ENCODE measurements at regions not wholly inside any gene's neighbourhood (a gene's known extent, or its start where the extent isn't known, plus 50 kb on each side); places are given as distances from the start of the nearest gene placed in this dataset.

DNA sequence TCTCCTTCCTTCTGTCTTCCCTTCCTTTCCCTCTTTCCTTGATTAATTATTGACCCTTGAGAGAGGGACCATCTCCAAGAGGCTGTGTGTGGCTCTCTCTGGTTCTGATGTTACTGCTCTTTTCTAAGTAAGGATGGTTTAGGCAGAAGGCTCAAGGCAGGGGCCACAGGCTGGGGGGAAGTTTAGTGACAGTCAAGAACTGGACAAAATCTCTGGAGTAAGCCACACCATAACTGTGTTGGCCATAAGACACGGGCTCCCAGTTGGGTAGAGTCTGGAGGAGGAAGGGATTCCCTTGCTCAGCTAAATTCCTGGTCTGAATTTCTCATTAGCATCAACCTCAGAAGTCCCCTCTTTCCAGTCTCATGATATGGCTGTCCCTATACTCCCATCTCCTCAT, 74.7 kb downstream of the BUD13 start:
- Histone ChIP-seq H3K4me3 (replicated peaks in 1 of 4; ENCODE audit: control extremely low read depth in 1 of 4, insufficient read depth in 1 of 4, low read depth in 3 of 4, low read length in 4 of 4) (no peak overlapping the region), H3K27ac (ENCODE audit: insufficient read depth, low read length) (no peak overlapping the region), H3K9ac (ENCODE audit: insufficient read depth, low read length) (no peak overlapping the region), H3K4me1 (ENCODE audit: control insufficient read depth, extremely low read depth, insufficient read depth, low read length) (no peaks in the 10 kb centered on the region), H2AFZ (ENCODE audit: low read length) (no peak overlapping the region), H3K79me2 (ENCODE audit: control insufficient read depth, insufficient read depth, low read length) (no peaks in the 10 kb centered on the region), H3K27me3 (ENCODE audit: control insufficient read depth, insufficient read depth, low read length) (peaks cover 4% of the 10 kb centered on the region), H3K9me3 (ENCODE audit: control insufficient read depth, insufficient read depth, low read depth, low read length) (no peaks in the 10 kb centered on the region), H4K20me1 (ENCODE audit: control insufficient read depth, extremely low read depth, insufficient read depth, low read length) (no peaks in the 10 kb centered on the region), H3K4me2 (ENCODE audit: extremely low read depth, insufficient read depth, low read length) (no peak overlapping the region), H3K36me3 (ENCODE audit: control insufficient read depth, insufficient read depth, low read length) (no peaks in the 10 kb centered on the region)
- TF ChIP-seq EZH2 (IDR thresholded peaks at IDR 0.05; ENCODE audit: low read length, missing control alignments) (no peak), CTCF (conservative IDR thresholded peaks at IDR 0.05 in 1 of 2, IDR thresholded peaks at IDR 0.05 in 1 of 2; ENCODE audit: low read depth in 1 of 2, low read length in 2 of 2) (no peak)
- DNase-seq (ENCODE audit: low read depth in 2 of 2): no peak

DNA sequence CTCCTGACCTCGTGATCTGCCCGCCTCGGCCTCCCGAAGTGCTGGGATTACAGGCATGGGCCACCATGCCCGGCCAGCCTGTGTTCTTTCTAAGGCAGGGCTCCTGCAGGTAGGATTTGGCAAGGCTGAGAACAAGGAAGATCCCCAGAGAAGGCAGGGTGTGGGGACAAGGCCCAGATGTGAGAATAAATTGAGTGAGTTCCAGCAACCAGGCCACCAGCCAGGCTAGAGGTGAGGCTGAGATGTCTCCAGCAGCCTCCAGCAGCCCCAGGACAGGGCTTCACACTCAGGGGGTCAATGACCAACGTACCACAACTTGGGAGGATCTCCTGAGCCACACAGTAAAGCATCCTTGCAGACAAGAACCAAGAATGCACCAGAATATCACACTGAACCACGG, 75.1 kb downstream of the BUD13 start:
- Histone ChIP-seq H3K36me3 (ENCODE audit: control insufficient read depth, insufficient read depth, low read length) (no peaks in the 10 kb centered on the region), H3K27me3 (ENCODE audit: control insufficient read depth, insufficient read depth, low read length) (peaks cover 2% of the 10 kb centered on the region), H3K9me3 (ENCODE audit: control insufficient read depth, insufficient read depth, low read depth, low read length) (no peaks in the 10 kb centered on the region), H2AFZ (ENCODE audit: low read length) (no peak overlapping the region), H4K20me1 (ENCODE audit: control insufficient read depth, extremely low read depth, insufficient read depth, low read length) (no peaks in the 10 kb centered on the region), H3K4me1 (ENCODE audit: control insufficient read depth, extremely low read depth, insufficient read depth, low read length) (no peaks in the 10 kb centered on the region), H3K9ac (ENCODE audit: insufficient read depth, low read length) (no peak overlapping the region), H3K27ac (ENCODE audit: insufficient read depth, low read length) (no peak overlapping the region), H3K79me2 (ENCODE audit: control insufficient read depth, insufficient read depth, low read length) (no peaks in the 10 kb centered on the region), H3K4me3 (replicated peaks in 1 of 4; ENCODE audit: control extremely low read depth in 1 of 4, insufficient read depth in 1 of 4, low read depth in 3 of 4, low read length in 4 of 4) (no peak overlapping the region), H3K4me2 (ENCODE audit: extremely low read depth, insufficient read depth, low read length) (no peak overlapping the region)
- DNase-seq (ENCODE audit: low read depth in 2 of 2): no peak
- TF ChIP-seq EZH2 (IDR thresholded peaks at IDR 0.05; ENCODE audit: low read length, missing control alignments): no peak
- no peak for TF ChIP-seq CTCF (conservative IDR thresholded peaks at IDR 0.05 in 1 of 2, IDR thresholded peaks at IDR 0.05 in 1 of 2; ENCODE audit: low read depth in 1 of 2, low read length in 2 of 2)

DNA sequence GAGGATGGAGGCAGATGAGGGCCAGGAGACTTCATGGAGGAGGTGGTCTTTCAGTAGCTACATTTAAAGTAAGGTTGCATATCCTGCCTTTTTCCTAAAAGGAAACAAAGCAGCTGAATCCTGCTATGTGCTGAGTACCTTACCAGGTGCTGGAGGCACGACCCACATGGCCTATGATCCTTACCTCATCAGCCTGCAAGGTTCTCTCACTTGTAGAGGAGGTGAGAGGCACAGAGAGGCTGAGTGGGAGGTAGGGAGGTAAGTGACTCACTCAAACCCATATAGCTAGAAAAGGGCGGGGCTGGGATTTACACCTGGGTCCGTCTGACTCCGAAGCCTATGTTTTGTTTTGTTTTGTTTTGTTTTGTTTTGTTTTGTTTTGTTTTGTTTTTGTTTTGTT, 75.8 kb downstream of the BUD13 start:
- Histone ChIP-seq H3K79me2 (ENCODE audit: control insufficient read depth, insufficient read depth, low read length) (no peaks in the 10 kb centered on the region), H3K36me3 (ENCODE audit: control insufficient read depth, insufficient read depth, low read length) (no peaks in the 10 kb centered on the region), H3K27me3 (ENCODE audit: control insufficient read depth, insufficient read depth, low read length) (peaks cover 2% of the 10 kb centered on the region), H3K9ac (ENCODE audit: insufficient read depth, low read length) (no peak overlapping the region), H3K4me1 (ENCODE audit: control insufficient read depth, extremely low read depth, insufficient read depth, low read length) (no peaks in the 10 kb centered on the region), H4K20me1 (ENCODE audit: control insufficient read depth, extremely low read depth, insufficient read depth, low read length) (no peaks in the 10 kb centered on the region), H3K9me3 (ENCODE audit: control insufficient read depth, insufficient read depth, low read depth, low read length) (no peaks in the 10 kb centered on the region), H3K27ac (ENCODE audit: insufficient read depth, low read length) (no peak overlapping the region), H2AFZ (ENCODE audit: low read length) (no peak overlapping the region), H3K4me3 (replicated peaks in 1 of 4; ENCODE audit: control extremely low read depth in 1 of 4, insufficient read depth in 1 of 4, low read depth in 3 of 4, low read length in 4 of 4) (no peak overlapping the region), H3K4me2 (ENCODE audit: extremely low read depth, insufficient read depth, low read length) (no peak overlapping the region)
- DNase-seq (ENCODE audit: low read depth in 2 of 2): no peak
- TF ChIP-seq EZH2 (IDR thresholded peaks at IDR 0.05; ENCODE audit: low read length, missing control alignments): no peak
- no peak for TF ChIP-seq CTCF (conservative IDR thresholded peaks at IDR 0.05 in 1 of 2, IDR thresholded peaks at IDR 0.05 in 1 of 2; ENCODE audit: low read depth in 1 of 2, low read length in 2 of 2)
